ENCODE measurements at regions not wholly inside any gene's neighbourhood (a gene's known extent, or its start where the extent isn't known, plus 50 kb on each side); places are given as distances from the start of the nearest gene placed in this dataset.

DNA sequence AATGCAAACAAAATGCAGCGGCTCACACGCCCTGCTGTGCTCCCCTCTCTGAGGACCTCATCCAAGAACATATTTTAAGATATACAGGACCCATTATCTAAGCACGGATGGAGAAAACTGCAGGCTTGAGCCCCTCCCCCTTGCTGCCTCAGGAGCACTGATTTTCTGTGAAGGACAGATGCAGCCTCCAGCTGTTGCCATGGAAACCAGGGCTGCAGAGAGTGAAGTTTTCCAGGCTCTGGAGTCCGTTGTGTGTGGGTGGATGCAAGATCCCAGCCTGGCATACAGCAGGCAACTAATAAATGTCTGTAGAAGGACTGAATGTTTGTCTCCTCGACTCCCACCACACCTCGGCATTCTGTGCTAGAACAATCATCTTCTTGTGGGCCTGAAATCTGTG is 105.6 kb upstream of the PEG3 start:
- no peak overlapping the region for H3K4me3 ChIP-seq (replicated peaks; ENCODE audit: low read depth, low read length)
- TF ChIP-seq, protein P1, sequence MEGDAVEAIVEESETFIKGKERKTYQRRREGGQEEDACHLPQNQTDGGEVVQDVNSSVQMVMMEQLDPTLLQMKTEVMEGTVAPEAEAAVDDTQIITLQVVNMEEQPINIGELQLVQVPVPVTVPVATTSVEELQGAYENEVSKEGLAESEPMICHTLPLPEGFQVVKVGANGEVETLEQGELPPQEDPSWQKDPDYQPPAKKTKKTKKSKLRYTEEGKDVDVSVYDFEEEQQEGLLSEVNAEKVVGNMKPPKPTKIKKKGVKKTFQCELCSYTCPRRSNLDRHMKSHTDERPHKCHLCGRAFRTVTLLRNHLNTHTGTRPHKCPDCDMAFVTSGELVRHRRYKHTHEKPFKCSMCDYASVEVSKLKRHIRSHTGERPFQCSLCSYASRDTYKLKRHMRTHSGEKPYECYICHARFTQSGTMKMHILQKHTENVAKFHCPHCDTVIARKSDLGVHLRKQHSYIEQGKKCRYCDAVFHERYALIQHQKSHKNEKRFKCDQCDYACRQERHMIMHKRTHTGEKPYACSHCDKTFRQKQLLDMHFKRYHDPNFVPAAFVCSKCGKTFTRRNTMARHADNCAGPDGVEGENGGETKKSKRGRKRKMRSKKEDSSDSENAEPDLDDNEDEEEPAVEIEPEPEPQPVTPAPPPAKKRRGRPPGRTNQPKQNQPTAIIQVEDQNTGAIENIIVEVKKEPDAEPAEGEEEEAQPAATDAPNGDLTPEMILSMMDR (IDR thresholded peaks at IDR 0.05; ENCODE audit: low read length, missing control alignments), result no peak
- no peak for DNase-seq (ENCODE audit: low read depth)

DNA sequence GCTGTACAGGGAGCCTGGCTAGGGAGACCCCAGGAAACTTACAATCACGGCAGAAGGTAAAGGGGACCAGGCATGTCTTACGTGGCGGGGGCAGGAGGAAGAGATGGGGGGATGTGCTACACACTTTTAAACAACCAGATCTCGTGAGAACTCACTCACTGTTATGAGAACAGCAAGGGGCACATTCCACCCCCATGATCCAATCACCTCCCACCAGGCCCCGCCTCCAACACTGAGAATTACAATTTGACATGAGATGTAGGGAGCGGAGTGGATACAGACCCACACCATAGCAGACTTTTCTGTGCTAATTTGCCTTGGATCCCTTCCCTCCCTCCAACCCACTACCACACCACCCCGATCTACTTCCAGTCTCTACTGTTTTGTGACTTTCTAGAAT is 106.7 kb upstream of the PEG3 start:
- DNase-seq (ENCODE audit: low read depth), result no peak
- TF ChIP-seq, protein P1 (IDR thresholded peaks at IDR 0.05; ENCODE audit: low read length, missing control alignments), result no peak
- no peak overlapping the region for H3K4me3 ChIP-seq (replicated peaks; ENCODE audit: low read depth, low read length)

DNA sequence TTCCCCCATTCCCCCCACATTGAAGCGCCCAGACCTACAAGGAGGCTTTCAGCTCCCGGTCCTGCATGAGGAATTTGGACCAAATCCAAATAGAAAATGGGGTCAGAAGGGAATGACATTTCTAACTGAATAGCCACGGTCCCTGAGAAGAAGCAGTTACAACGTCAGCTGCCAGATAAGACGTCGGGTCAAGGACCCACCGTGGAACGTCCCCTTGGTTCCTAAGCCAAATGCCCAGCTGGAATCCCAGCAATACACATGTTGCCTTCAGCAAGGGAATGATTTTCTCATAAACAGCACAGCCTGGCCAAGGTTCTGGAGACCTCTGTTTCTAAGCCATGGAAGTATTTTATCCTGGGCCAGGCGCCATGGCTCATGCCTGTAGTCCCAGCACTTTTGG is 109.1 kb upstream of the PEG3 start:
- no peak for DNase-seq (ENCODE audit: low read depth)
- H3K4me3 ChIP-seq (replicated peaks; ENCODE audit: low read depth, low read length), result no peak overlapping the region
- TF ChIP-seq, protein P1 (IDR thresholded peaks at IDR 0.05; ENCODE audit: low read length, missing control alignments), result no peak

DNA sequence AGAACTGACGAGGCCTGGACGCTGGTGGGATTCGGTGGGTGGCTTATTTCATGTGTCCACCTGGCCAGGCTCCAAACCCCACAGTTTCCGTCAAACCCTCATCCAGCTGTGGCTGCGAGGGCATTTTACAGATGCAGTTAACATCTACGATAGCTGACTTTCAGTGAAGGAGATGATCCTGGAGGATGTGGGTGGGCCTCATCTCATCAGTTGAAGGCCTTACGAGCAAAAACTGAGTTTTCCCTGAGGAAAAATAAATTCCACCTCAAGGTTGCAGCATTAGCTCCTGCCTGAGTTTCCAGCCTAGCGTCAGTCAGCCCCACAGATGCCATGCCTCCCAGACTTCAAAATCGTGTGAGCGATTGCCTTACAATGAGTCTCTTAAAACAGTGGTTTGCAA is 111.1 kb upstream of the PEG3 start:
- TF ChIP-seq, protein P1 (IDR thresholded peaks at IDR 0.05; ENCODE audit: low read length, missing control alignments), result no peak
- no peak for DNase-seq (ENCODE audit: low read depth)
- no peak overlapping the region for H3K4me3 ChIP-seq (replicated peaks; ENCODE audit: low read depth, low read length)

DNA sequence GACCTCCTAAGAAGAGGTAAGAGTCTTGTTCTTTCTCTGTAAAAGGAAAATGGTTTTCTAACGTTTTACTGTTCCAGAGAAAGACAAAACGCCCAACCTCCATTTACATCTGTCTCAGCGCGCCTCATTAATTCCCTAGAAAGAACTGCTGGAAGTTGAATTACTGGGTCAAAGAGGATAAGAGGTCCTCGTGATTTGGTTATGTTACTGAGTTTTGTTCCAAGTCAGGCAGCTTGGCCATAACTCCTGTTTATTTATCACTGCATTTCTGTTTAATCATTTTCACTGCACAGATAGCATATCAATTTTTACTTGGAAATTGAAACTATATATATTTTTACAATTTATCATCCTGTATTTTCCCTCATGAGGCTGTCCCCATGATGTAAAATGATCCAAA is 112.9 kb upstream of the PEG3 start:
- no peak overlapping the region for H3K4me3 ChIP-seq (replicated peaks; ENCODE audit: low read depth, low read length)
- TF ChIP-seq, protein P1 (IDR thresholded peaks at IDR 0.05; ENCODE audit: low read length, missing control alignments), result no peak
- DNase-seq (ENCODE audit: low read depth), result no peak

DNA sequence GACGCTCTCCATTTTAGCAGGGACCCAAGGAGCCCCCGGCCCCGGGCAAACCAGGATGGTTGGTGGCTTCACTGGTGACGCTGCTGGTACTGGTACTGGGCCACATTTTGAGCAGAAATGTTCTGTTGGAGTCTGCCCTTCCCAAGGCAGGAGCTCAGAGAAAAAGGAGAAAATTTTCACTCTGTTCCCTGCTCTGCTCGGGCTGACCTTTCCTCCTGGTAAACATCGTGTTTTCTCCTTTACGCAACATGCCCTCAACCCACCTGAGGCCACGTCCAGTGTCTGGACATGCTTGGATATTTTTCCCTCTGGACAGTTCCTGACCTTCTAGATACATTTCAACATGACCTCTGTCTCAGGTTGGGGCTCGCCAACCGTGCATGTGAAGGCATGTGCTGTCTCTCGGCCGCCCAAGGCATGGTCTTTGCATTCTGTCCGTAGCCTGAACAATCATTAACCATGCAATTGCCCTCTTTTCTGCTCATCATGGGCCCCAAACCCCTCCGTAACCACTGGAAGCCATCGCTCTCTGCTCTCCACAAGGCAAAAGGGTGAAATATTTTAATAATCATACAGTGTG is 115.2 kb upstream of the PEG3 start:
- TF ChIP-seq, protein P1 (IDR thresholded peaks at IDR 0.05; ENCODE audit: low read length, missing control alignments), result no peak
- no peak for DNase-seq (ENCODE audit: low read depth)
- no peak overlapping the region for H3K4me3 ChIP-seq (replicated peaks; ENCODE audit: low read depth, low read length)

DNA sequence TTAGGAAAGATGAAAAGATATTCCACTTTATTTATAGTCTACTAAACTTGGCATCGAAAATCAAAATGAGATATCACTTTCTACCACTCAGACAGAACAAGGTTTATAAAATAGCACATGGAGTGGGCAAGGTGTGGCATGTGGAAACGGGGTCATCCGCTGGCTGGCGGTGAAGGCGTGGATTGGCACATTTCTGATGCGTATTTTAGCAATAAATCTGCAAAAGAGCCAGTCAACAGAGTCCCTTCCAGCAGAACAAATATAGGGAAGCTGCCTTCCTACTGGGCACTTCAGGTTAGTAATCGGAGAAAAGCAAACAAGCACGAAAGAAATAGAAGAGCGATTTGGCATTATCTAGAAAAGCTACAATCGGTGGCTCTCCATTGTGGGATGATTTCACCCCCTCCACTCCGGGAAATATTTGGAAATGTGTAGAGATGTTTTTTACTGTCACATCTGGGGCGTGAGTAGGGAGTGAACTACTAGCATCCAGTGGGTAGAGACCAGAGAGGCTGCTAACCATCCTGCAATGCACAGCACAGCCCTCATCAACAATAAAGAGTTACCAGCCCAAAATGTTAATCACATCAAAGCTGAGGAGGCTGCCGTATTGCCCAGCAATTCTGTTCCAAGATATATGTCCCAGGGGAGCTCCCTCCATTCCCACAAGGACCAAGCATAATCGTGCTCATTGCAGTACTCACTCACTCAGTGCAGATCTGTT is 116.1 kb upstream of the PEG3 start:
- H3K4me3 ChIP-seq (replicated peaks; ENCODE audit: low read depth, low read length), result no peak overlapping the region
- TF ChIP-seq, protein P1 (IDR thresholded peaks at IDR 0.05; ENCODE audit: low read length, missing control alignments), result no peak
- no peak for DNase-seq (ENCODE audit: low read depth)

Measured in fibroblast of pulmonary artery (primary cell).